Upper lobe of left lung (tissue), 6 donors: ENCODE measurements at regions not wholly inside any gene's neighbourhood (a gene's known extent, or its start where the extent isn't known, plus 50 kb on each side); places are given as distances from the start of the nearest gene placed in this dataset.

Experiments used
- ATAC-seq, 2 donors: fragments of 200-7000 bp; cut with Tn5 transposase; one replicate each; pipeline ENCODE4 v1.9.1; 2022; ENCODE audit warnings: mild to moderate bottlenecking in 2 of 2, moderate library complexity in 2 of 2; ENCODE audit not compliant: low FRiP score in 2 of 2
- DNase-seq, 2 donors: peaks; one replicate each; pipeline ENCODE4 v3.0.0-alpha.2; 2019 to 2020
- H3K27ac ChIP-seq, 4 donors: fragments of 200-600 bp; sonication (generic); one replicate each; pipeline ENCODE4 v1.5.1; 2016 to 2019
- H3K27me3 ChIP-seq, 4 donors: fragments of 200-600 bp; sonication (generic); one replicate each; pipeline ENCODE4 v1.5.1; 2017 to 2019
- H3K36me3 ChIP-seq, 4 donors: fragments of 200-600 bp; sonication (generic); one replicate each; pipeline ENCODE4 v1.5.1; 2016 to 2019
- H3K4me1 ChIP-seq, 4 donors: fragments of 200-600 bp; sonication (generic); one replicate each; pipeline ENCODE4 v1.5.1; 2018 to 2019
- H3K4me3 ChIP-seq, 4 donors: fragments of 200-600 bp; sonication (generic); one replicate each; pipeline ENCODE4 v1.5.1; 2017 to 2019; ENCODE audit warnings: mild to moderate bottlenecking in 2 of 4, moderate library complexity in 1 of 4
- H3K9me3 ChIP-seq, 4 donors: fragments of 200-600 bp; sonication (generic); one replicate each; pipeline ENCODE4 v1.5.1; 2018 to 2019
- CTCF ChIP-seq, 6 experiments: fragments of 450-650 bp in 4 of 6; fragments of 200-600 bp in 2 of 6; sonication (generic) in 2 of 6; IDR thresholded peaks; one replicate each; pipeline ENCODE4 v1.5.1; 2016 to 2019; ENCODE audit warnings: antibody characterized with exemption in 6 of 6
- EP300 ChIP-seq, 4 donors: sonication (generic); formaldehyde crosslinking; IDR thresholded peaks; one replicate each; pipeline ENCODE4 v1.5.1; 2017; ENCODE audit warnings: antibody characterized with exemption in 4 of 4, control low read depth in 2 of 4
- POLR2A ChIP-seq, 4 donors: fragments of 450-650 bp; IDR thresholded peaks; one replicate each; pipeline ENCODE4 v1.5.1; 2016 to 2017; ENCODE audit warnings: antibody characterized with exemption in 4 of 4, mild to moderate bottlenecking in 2 of 4
- POLR2AphosphoS5 ChIP-seq, 2 donors: sonication (generic); formaldehyde crosslinking; IDR thresholded peaks; one replicate each; pipeline ENCODE4 v1.5.1; 2017; ENCODE audit warnings: antibody characterized with exemption in 2 of 2
- WGBS, 2 donors: methylation state at CpG; one replicate each; pipeline ENCODE4 v1.1.5; 2017 to 2018; 5-methylcytosine and 5-hydroxymethylcytosine counted together
- donor health status: DM: no; HTN: no; CAD: no; lungs with moderate emphysema.
- donor health status: DM: no; HTN: yes; CAD: no; lungs with severe emphysema.

GRCh38 chr12:107487011-107487680 is 198.5 kb upstream of the PWP1 start:
- 73 to 84% methylated on average over 1 to 2 of the region's 2 CpGs for WGBS, 2 donors
- no peaks in the 10 kb centered on the region for H3K36me3 ChIP-seq
- TF ChIP-seq POLR2AphosphoS5 (IDR thresholded peaks at IDR 0.05) (no peak), EP300 (IDR thresholded peaks at IDR 0.05) (no peak), CTCF (IDR thresholded peaks at IDR 0.05) (no peak), POLR2A (IDR thresholded peaks at IDR 0.05) (no peak)
- no peak overlapping the region for H3K4me3 ChIP-seq
- peaks cover 0 to 8% (median 2%) of the 10 kb centered on the region in 4 donors for H3K4me1 ChIP-seq
- ATAC-seq: no peak
- H3K27me3 ChIP-seq: no peaks in the 10 kb centered on the region
- no peak overlapping the region for H3K27ac ChIP-seq
- H3K9me3 ChIP-seq: no peaks in the 10 kb centered on the region
- peak in 1 of 2 donors; percentile 31 for DNase-seq

- ATAC-seq: no peak
- H3K4me3 ChIP-seq: no peak overlapping the region
- DNase-seq: no peak
- H3K27me3 ChIP-seq: no peaks in the 10 kb centered on the region
- no peaks in the 10 kb centered on the region for H3K9me3 ChIP-seq
- WGBS, 2 donors: 67 to 70% methylated on average over 2 of the region's 2 CpGs
- H3K36me3 ChIP-seq: no peaks in the 10 kb centered on the region
- peaks cover 0 to 16% (median 9%) of the 10 kb centered on the region in 4 donors for H3K4me1 ChIP-seq
- TF ChIP-seq CTCF (IDR thresholded peaks at IDR 0.05): no peak
- no peak for TF ChIP-seq POLR2AphosphoS5 (IDR thresholded peaks at IDR 0.05)
- TF ChIP-seq POLR2A (IDR thresholded peaks at IDR 0.05): no peak
- TF ChIP-seq EP300 (IDR thresholded peaks at IDR 0.05): no peak
- H3K27ac ChIP-seq: no peak overlapping the region
Measured at GRCh38 chr12:107488666-107489065, 196.9 kb upstream of the PWP1 start.

- H3K27ac ChIP-seq: no peak overlapping the region
- no peaks in the 10 kb centered on the region for H3K27me3 ChIP-seq
- peaks cover 0 to 16% (median 9%) of the 10 kb centered on the region in 4 donors for H3K4me1 ChIP-seq
- no peaks in the 10 kb centered on the region for H3K9me3 ChIP-seq
- TF ChIP-seq CTCF (IDR thresholded peaks at IDR 0.05) (no peak), POLR2A (IDR thresholded peaks at IDR 0.05) (no peak), EP300 (IDR thresholded peaks at IDR 0.05) (no peak), POLR2AphosphoS5 (IDR thresholded peaks at IDR 0.05) (no peak)
- no peaks in the 10 kb centered on the region for H3K36me3 ChIP-seq
- H3K4me3 ChIP-seq: no peak overlapping the region
- no peak for ATAC-seq
- no peak for DNase-seq
- 79 to 90% methylated on average over 3 of the region's 3 CpGs for WGBS, 2 donors
Measured at GRCh38 chr12:107490010-107490409, 195.6 kb upstream of the PWP1 start.

GRCh38 chr12:107491856-107492255 is 193.7 kb upstream of the PWP1 start:
- DNase-seq: no peak
- TF ChIP-seq CTCF (IDR thresholded peaks at IDR 0.05) (no peak), EP300 (IDR thresholded peaks at IDR 0.05) (no peak), POLR2AphosphoS5 (IDR thresholded peaks at IDR 0.05) (no peak), POLR2A (IDR thresholded peaks at IDR 0.05) (no peak)
- H3K27ac ChIP-seq: no peak overlapping the region
- no peak for ATAC-seq
- no peaks in the 10 kb centered on the region for H3K9me3 ChIP-seq
- no peaks in the 10 kb centered on the region for H3K27me3 ChIP-seq
- H3K36me3 ChIP-seq: no peaks in the 10 kb centered on the region
- 67 to 72% methylated on average over 7 to 9 of the region's 9 CpGs for WGBS, 2 donors
- H3K4me1 ChIP-seq: peaks cover 0 to 13% (median 9%) of the 10 kb centered on the region in 4 donors
- no peak overlapping the region for H3K4me3 ChIP-seq
